GM23248 (cell line): ENCODE measurements at regions not wholly inside any gene's neighbourhood (a gene's known extent, or its start where the extent isn't known, plus 50 kb on each side); places are given as distances from the start of the nearest gene placed in this dataset.

Experiments
- EZH2 ChIP-seq: fragments of 200-600 bp; sonication (generic); IDR thresholded peaks from 2 replicates; pipeline ENCODE4 v1.6.1; 2018; ENCODE audit warnings: antibody characterized with exemption, mild to moderate bottlenecking; ENCODE audit not compliant: insufficient read depth, poor library complexity, severe bottlenecking
- EZH2phosphoT487 ChIP-seq: fragments of 200-600 bp; sonication (generic); IDR thresholded peaks from 2 replicates; pipeline ENCODE4 v1.6.1; 2018; ENCODE audit warnings: antibody characterized with exemption, moderate library complexity, mild to moderate bottlenecking, low read depth; ENCODE audit not compliant: insufficient read depth

DNA sequence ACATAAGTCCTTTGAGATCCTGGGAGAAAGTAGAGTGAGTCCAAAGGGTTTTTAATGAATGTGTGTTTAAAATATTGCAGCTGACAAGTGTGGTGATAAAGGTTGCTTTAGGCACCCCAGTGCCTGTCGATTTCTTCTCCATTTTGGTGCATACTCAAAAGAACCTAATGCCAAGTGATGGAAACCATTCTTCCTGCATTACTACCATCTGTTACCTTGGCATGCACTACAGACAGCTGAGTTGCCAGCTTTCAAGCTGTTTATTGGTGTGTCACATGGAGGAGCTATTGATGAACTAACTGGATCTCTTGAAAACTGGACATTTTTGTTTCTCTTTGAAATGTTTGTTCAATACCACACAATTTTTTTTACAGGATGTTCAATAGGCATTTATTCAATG, 350.0 kb downstream of the AKAIN1 start:
- no peak for TF ChIP-seq EZH2phosphoT487
- no peak for TF ChIP-seq EZH2
